GM12875 (cell line): ENCODE measurements at regions not wholly inside any gene's neighbourhood (a gene's known extent, or its start where the extent isn't known, plus 50 kb on each side); places are given as distances from the start of the nearest gene placed in this dataset.
"Not testable (repeated sequence)": the region's sequence is repeated elsewhere in the genome, so short reads cannot be mapped to it uniquely, and the experiment has no call there.

Experiments
- H3K4me3 ChIP-seq: one replicate; pipeline ENCODE4 v1.5.1; 2011; ENCODE audit warnings: low read depth, low read length, control low read depth
- CTCF ChIP-seq: IDR thresholded peaks from 2 replicates; pipeline ENCODE4 v1.5.1; 2011; ENCODE audit warnings: low read depth, mild to moderate bottlenecking, control low read depth, inconsistent platforms, low read length, moderate library complexity, borderline replicate concordance; ENCODE audit not compliant: insufficient read depth

- TF ChIP-seq CTCF: no peak
Observed at GRCh38 chr11:129644326-129644725, 171.3 kb upstream of the TMEM45B start.

GRCh38 chr11:129645943-129646342, 169.7 kb upstream of the TMEM45B start:
- no peak overlapping the region for H3K4me3 ChIP-seq
- TF ChIP-seq CTCF: no peak

More at GRCh38 chr11:129644326-129644725, 171.3 kb upstream of the TMEM45B start:
- no peak overlapping the region for H3K4me3 ChIP-seq

- H3K4me3 ChIP-seq: not testable (repeated sequence)
Observed at GRCh38 chr11:129650044-129650443, 165.6 kb upstream of the TMEM45B start.

- no peak overlapping the region for H3K4me3 ChIP-seq
- no peak for TF ChIP-seq CTCF
Observed at GRCh38 chr11:129652835-129653234, 162.8 kb upstream of the TMEM45B start.

GRCh38 chr11:129655247-129655832, 160.3 kb upstream of the TMEM45B start:
- no peak for TF ChIP-seq CTCF
- no peak overlapping the region for H3K4me3 ChIP-seq

GRCh38 chr11:129657866-129658525, 157.7 kb upstream of the TMEM45B start:
- TF ChIP-seq CTCF: no peak
- H3K4me3 ChIP-seq: no peak overlapping the region

GRCh38 chr11:129658526-129658867, 157.2 kb upstream of the TMEM45B start:
- no peak overlapping the region for H3K4me3 ChIP-seq
- TF ChIP-seq CTCF: no peak
